Stimulated activated CD4-positive, alpha-beta T cell treated with anti-CD3 and anti-CD28 coated beads, Interleukin-12 subunit alpha, Interleukin-12 subunit beta, amount 100 ng/mL, for 24 hours (primary cell): ENCODE measurements at regions not wholly inside any gene's neighbourhood (a gene's known extent, or its start where the extent isn't known, plus 50 kb on each side); places are given as distances from the start of the nearest gene placed in this dataset.
"Not testable (repeated sequence)": the region's sequence is repeated elsewhere in the genome, so short reads cannot be mapped to it uniquely, and the experiment has no call there.

Experiments
- DNase-seq, 2 experiments: peaks; one replicate each; pipeline ENCODE4 v3.0.0-alpha.2; 2020; ENCODE audit warnings: low read depth in 2 of 2

DNA sequence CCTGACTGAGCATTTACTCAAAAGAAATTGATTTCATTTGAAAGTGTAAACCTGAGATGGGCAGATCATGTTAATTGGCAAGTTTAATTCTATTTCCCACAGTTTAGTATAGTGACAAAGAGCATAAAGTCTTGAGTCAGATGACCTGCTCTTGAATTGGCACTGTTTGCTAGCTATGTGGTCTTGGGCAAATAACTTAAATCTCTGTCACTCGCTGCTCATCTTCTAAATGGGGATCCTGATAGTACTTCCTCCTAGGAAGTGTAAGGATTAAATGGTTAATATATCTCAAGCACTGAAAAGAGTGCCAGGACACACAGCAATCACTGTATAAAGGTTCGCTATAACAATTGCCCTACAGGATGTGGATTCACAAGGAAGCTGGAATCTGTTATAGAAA is 242.8 kb upstream of the JADE1 start:
- no peak for DNase-seq

DNA sequence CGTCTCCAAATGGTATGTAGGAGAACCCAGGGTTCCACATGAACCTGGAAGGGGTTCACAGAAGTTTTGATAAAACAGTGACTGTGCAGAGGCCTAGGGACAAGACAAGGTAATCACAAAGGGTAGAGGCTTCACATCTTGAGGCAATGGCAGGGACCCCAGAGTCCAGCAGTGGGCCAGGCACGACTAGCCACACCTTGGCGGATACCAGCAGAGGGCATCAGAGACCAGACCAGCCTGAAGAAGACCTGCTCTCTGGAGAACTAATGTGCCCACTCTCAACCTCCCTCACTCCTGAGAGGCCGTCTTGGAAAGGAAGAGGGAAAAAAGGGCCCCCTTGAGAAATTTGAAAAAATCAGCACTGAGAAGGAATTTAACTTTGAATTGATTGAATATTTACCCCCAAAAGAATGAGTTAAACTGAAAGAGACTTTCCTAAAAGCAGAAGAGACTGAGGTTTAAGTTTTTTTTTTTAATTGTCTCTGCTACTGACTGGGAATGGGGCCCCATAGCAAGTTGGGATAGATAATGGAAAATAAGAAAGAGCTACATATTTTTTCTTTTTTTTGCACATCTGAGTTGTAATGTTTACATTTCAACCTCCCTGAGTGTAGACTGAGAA is 243.8 kb upstream of the JADE1 start:
- no peak for DNase-seq

DNA sequence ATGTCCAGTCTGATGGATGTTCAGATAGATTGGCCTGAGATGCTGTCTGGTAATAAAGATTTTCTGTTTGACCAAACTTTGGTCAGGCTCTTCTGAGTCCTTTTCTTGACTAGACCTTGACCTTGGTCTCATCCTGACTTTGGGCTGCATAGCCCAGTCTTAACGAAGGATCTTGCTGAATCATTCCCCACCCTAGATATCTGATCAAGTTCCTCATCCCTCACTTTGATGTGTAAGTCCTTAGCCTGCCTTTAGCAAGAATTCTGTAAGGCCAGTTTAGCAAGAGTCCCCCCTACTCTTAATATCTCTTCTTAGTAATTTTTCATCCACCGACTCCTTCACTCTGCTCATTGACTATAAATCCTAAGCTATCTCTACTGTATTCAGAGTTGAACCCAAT is 244.4 kb upstream of the JADE1 start:
- no peak for DNase-seq

DNA sequence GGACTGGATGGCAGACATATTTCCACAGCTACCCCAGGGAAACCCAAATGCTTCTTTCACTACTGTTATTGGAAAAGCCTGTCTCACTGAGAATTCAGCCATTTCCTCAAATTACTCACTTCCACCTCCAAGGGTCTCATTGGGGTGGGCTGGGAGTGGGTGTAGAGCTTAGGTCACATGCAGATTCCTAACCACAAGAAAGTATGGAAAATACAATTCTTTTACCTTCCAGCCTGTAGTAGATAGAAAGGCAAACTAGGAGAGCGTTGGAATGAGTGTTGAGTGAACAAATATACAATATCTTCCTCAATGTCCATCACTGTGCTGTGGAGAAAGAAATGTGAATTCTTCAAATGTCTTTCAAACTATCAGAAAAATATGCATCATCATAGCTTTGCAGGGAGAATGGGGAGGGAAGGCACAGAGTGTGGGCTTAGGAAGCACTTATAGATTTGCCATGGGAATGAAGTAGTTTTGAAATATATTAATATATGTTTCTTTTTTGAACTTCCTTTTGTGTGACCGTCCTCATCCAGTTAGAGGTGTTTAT is 245.3 kb upstream of the JADE1 start:
- no peak for DNase-seq

DNA sequence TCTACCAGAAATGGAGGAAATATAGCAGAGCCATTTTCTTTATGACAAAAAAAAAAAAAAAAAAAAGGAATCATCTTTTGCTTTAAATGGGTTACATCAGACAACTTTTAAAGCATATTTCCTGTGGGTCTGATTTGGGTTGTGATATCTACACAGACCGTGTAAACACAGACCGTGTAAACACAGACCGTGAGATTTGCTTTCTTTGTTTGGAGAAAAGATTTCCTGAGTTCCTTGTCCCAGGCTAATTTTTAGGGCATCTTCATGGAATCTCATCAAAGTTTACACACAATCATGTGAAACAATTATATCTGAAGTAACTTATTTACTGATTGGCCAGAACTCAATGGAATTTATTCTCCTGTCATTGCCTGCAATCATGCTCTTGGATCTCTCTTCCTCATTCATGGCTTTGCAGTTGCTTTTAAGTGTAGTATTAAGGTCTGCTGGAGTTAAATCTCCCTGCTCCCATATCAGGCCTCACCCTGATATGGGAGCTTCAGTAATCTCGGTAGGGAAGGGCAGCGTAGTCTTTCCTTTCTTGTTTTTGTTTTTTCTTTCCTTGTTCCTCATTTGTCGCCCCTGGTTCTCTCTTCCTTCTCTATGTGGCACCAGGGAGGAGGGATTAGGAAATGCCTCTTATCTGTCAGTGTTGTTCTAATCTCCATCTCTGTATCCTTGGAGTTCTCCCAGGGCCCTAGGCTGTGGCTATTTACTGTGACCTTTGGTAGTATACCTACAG is 248.6 kb upstream of the JADE1 start:
- no peak for DNase-seq

DNA sequence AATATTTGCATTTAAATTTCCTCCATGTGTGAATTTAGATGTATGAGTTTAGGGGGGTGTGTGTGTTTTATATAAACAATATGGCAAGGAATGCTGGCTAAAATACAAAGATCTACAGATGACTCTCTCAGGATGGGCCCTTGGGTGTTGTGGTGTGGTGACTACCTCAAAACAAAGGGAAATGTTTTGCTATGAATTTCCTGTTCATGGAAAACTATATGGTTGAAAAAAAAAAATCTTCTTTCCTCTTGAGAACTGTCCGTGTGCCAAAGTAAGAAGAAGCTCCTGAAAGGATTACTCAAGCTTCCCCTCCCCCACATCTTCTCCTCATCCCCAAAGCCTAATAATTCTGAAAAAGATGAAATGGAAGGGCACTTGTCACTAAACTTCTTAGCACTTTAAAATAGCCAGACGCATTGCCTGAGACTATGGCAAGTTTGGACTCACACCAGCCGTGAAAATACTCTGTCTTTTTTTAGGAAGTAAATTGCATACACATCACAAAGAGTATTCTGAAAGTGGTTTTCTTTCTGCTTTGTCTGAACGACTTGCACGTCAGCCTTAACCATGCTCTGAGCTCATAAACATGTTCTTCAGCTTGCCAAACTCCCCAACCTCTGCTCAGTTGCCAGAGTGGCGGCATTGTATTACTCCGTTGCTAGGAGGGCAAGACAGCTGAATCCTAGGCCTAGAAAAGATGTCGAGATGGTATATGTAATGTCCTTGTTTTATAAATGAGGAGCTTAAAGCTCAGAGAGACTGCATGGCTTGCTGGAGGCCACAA is 250.4 kb upstream of the JADE1 start:
- no peak for DNase-seq

DNA sequence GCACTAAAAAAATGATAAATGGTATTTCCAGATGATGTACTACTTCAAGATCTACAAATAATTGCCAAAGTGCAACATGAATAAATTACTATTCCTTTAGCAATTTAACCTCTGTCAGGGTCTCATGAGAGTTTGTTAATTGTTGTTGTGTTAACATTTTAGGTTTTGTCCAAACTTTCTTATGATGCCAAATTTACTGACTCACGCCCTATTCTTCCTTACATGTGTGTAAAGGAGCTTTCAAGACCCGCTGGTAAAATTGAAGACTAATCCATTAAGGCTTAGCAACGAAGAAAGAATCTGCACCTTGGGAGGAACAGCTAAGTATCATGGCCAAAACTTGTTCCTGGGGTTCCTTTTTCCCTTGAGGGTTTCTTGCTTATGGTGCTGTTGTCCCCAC is 252.7 kb upstream of the JADE1 start:
- DNase-seq, result no peak

DNA sequence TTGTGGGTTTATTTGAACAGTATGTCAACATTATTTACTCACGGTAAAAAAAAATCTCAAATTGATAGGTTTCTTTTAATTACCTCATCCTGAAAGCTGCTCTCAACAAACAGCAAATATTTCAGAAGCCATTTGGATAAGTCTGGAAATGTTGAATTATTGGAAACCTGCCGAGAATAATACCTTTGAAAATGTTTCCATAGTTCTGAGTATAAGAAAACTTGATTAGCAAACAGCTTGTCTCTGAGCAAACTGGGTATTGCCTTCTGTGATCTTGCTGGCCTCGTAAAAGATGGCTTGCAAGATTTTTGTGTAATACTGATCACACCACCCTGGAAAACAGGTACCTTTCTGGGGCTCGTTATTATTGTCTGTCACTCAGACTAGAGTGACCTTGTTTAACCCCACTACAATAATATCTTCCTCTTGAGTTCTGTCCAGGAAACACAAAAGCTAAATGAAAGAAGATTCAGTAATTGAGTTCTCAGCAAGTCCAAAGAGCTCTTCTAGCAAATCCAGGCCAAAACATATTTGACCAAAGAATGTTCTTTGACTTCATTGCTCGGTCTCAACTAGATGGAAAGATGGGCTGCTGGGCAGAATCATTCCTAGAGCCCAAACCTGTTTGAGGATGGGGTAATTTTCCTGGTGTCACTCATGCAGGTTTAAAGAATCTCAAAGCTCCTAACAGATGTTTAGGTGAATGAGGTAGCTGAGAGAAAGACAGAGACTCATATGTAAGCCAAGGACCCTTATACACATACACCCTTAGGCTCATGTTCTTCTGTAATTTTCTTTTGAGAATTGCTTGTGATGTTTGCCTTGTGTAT is 255.6 kb upstream of the JADE1 start:
- DNase-seq, result no peak

DNA sequence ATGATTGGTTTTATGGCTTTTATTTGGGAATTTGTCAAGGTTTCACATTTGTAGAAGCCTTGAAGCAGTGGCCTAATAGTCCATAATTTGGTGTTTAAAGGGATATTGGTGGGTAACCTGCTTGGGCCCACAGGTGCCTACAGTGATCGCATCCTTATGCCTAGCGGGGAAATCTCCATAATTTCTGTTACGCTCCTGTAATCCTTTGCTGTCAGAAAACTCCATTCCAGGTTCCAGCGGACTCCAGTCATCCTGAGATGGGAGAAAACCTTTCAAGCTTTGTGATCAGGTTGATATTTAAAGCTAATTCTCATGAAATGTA is 257.0 kb upstream of the JADE1 start:
- DNase-seq, result no peak

DNA sequence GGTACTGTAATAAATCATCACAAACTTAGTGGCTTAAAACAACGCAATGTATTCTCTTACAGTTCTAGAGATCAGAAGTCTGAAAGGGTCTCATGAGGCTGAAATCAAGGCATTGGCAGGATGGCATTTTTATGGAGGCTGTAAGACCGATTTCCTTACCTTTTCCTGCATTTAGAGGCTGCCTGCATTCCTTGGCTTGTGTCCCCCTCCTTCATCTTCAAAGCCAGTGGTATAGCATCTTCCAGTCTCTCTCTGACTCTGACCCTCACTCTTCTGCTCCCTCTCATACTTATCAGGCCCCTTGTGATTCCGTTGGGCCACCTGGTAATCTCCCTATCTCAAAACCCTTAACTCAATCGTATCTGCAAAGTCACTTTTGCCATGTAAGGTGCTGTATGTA is 258.2 kb upstream of the JADE1 start:
- no peak for DNase-seq

DNA sequence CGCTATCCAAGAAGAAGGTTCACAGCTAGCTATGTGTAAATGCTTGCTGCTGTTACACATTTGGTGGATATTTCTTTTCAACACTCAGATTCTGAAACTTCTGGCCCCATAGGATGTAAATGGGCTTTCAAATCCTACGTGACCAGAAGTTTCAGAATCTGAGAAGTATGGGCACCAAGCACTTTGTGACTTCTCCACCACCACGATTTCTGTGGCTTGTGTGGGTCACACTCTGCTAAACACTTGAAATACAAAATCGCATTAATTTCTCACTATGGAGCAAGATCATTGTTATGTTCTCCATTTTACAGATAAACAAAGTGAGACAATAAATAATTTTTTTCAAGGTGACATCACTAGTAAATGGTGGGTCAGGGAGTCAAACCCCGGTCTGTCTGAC is 259.4 kb upstream of the JADE1 start:
- DNase-seq, result no peak

DNA sequence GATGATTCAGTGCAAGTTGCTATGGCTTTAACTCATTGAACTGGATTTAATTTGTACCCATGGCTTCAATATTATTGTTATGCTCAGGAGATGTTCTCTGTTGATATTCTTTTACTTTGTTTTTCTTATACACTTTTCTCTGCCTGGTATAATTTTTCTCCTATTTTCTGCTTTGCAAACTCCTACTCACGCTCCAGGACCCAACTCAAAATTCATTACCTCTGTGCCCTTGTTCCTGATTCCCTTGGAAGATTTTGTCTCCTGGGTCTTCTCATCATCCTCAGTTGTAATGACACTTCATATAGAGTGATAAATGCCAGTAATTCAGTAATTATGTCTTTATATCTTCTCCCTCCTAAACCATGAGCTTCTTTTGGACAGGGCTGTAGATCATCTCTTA is 259.9 kb upstream of the JADE1 start:
- DNase-seq, result no peak

DNA sequence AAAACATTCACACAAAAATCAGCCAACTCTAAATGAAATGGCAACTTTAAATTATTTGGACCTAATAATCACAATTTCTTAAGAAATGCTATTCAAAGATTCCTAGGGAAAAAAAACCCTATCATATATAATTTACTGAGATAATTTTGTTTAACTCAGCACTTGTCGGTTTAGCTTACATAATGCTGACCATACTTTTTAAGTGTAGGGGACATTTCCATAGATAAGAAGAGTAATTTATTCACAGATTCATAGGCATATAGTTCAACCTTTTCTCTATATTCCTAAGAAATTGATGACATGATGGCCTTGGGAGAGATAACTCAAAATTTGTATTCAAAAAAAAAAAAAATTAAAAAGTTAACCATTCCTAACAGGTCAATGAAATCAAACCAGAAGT is 260.8 kb upstream of the PGRMC2 start:
- no peak for DNase-seq

DNA sequence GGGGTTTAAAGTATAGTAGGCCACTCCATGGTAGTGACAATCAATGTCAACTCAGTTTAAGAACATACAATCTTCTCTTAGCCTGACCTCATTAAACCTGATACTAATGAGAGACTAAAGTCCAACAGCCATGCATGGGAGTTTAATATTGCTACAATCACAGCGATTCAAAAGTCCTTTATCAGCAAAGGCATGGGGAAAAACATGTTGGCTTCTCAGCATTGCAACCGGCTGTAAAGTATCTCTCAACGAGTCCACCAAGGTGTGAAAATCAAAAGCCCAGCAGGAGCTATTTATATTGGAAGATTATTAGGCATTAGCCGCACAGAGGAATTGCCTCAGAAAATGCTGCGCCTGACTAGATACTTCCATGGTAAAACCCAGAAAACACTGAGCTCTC is 256.7 kb upstream of the PGRMC2 start:
- no peak for DNase-seq

DNA sequence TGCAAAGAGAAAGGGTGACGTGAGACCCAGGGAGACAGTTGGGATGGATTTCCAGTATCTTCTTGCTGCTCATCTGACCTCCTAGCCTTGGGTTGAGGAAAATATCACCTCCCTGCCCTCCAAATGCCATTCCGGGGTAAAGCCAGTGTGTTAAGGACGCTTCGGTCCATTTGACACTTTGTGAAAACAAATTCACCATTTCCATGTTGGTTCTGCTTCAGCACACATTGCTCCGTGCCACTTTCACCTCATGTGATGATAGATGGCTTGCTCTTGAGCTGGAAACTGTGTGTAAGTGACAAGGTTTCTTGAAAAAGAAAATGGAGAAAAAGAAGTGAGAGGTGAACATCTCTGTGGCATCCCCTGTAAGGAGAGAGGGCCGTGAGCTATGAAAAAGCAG is 256.1 kb upstream of the PGRMC2 start:
- DNase-seq, result no peak

DNA sequence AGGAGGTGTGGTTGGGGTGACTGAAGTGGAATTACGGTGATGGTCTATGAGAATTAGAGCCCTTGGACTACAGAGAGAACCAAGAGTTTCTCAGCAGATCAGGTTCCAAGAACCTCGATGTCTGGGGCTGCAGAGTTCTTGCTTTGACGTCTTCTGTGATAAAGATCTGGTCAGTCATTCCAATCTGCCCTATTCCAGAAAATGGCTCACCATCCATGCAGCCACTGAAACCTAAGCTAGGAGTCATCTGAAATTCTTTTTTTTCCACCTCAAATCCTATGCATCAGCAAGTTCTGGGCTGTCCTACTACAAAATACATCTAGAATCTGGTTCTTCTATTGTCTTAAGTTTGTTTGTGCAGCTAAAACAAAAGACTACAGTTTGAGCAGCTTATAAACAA is 254.4 kb upstream of the PGRMC2 start:
- DNase-seq, result no peak

DNA sequence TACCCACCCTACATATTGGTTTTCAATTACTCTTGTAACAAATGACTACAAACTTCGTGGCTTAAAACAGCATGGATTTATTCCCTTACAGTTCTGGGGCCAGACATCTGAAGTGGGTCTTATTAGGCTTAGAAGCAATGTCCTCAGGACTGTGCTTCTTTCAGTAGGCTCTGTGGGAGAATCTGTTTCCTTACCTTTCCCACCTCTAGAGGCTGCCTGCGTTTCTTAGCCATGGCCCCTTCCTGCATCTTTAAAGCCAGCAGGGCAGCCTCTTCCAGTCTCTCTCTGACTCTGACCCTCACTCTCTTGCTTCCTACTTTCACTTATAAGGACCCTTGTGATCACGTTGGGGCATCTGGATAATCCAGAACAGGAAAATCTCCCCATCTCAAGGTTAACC is 252.5 kb upstream of the PGRMC2 start:
- no peak for DNase-seq

DNA sequence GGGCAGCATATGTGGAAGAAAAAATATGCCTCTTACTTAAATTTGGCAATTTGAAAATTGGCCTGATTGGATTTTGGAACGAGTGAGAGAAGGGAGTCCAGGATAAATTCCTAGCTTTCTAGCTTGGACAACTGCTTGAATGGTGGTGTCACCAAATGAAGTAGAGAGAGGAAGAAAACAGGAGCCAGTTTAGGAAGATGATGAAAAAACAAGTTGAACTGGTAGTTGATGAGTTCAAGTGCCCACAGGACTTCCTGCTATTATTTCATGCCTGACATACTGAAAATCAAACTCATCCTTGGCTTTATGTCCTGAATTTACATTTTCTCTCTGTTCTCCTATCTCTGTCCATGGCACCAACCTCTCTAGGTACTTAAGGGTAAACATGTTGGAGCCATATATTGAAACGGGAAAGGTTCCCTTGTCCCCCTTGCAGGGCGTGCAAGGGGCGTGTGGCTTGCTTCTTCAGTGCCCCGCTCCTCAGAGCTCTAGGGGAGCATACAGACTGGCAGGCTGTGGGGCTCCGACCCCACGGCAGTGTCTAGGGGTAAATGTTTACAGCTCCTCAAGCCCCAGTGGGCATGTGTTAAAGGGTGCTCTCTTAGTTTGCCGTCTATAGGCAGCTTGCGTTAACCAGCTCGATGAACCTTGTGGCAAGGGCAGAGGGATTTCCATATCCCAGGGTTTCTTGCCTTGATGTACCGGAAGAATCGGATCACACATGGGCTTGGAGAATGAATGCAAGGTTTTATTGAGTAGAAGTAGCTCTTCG is 250.7 kb upstream of the PGRMC2 start:
- no peak for DNase-seq

DNA sequence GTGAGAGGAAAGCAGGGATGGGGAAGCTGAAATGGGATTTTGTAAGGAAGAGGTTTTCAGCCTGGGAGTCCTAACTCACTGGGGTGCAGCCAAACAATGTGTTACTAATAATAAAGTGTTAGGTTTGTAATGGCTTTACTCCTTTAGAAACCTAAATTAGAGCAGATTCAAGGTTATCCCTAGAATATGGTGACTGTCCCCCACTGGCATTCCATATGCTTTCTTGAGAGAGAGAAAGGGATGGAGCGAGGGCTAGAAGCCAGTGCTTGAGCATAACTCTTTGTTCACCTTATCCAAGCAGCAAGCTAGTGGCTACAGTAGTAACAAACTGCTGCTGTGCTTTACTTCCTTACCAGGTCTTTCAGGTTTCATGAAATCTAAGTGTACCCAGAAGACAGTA is 249.1 kb upstream of the PGRMC2 start:
- no peak for DNase-seq

DNA sequence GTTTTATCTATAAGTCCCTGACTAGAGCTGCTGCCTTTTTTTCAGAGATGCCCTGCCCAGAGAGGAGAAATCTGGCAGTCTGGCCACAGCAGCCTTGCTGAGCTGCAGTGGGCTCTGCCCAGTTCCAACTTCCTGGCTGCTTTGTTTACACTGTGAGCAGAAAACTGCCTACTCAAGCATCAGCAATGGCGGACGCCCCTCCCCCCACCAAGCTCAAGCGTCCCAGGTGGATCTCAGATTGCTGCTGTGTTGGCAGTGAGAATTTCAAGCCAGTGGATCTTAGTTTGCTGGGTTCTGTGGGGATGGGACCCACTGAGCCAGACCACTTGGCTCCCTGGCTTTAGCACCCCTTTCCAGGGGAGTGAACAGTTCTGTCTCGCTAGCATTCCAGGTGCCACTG is 247.9 kb upstream of the PGRMC2 start:
- not testable (repeated sequence) for DNase-seq

DNA sequence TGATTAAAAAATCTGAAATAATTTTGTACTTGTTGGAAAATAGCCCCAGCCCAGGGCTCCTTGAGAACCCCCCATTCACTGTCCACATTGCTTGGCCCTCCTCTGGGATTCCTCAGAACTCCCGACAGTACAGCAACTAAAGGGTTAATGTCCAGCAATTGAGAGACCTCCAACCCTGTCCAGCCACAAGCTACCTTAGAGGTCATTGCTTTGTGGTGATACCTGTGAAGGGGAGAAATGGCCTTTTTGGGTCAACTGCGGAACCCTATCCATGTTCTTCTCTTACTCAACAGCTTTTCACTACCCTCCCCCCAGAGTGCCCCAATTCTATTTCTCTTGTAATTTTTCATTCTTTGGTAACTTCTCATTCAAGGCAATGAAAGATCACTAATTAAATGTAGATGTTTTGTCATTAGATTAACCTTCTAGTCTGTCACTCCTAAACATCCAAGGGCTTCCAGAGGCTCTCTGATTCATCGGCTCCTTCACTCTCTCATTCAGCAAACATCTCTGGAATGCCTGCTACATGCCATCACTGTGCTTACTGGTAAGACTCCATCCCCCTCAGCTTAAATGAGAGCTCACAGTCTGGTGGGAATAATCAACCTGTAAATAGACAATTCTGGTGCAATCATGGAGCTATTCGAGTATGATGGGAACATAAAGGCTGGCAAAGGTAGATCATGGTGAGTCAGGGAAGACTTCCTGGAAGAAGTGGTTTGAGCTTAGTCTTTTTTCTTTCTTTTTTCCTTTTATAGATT is 241.4 kb upstream of the PGRMC2 start:
- no peak for DNase-seq
